SKM-1 treated with dmso at 0.1 percent for 144 hours (cell line): ENCODE measurements at regions not wholly inside any gene's neighbourhood (a gene's known extent, or its start where the extent isn't known, plus 50 kb on each side); places are given as distances from the start of the nearest gene placed in this dataset.
"Not testable (repeated sequence)": the region's sequence is repeated elsewhere in the genome, so short reads cannot be mapped to it uniquely, and the experiment has no call there.

Experiments
- DNase-seq: peaks from one replicate; lab custom pipeline; 2025; ENCODE audit not compliant: unreplicated experiment; lab: John Stamatoyannopoulos, UW

DNA sequence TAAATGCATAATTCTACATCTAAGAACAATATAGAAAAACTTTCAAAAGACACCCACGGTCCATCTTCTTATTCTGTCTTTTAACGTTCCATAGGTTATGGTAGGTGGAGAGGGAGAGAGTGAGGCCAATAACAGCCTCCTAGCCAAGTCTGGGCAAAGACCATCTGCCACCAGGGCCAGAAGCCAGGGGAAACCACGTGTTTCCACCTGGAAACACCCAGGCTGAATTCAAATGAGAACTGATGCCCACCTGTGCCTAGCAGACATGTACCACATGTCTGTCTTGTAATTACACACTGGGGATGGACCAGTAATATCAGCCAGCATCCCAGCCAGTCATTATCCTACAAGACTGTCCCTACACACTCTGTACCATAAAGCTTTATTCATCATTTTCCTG, 1573.1 kb downstream of the EFNB2 start:
- DNase-seq, result no peak

DNA sequence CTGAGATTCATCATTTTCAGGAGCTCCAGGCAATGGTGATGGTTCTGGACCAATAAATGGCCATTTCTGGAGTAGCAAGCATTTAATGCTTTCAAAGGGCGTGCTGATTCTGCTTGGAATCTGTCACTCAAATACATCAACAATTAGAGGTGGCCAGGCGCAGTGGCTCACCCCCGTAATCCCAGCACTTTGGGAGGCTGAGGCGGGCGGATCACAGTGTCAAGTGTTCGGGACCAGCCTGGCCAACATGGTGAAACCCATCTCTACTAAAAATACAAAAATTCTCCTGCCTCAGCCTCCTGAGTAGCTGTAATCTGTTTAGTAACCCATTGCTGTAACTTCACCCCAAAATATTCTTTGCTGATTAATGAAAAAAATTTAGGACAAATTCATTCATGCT, 1574.2 kb downstream of the EFNB2 start:
- no peak for DNase-seq

DNA sequence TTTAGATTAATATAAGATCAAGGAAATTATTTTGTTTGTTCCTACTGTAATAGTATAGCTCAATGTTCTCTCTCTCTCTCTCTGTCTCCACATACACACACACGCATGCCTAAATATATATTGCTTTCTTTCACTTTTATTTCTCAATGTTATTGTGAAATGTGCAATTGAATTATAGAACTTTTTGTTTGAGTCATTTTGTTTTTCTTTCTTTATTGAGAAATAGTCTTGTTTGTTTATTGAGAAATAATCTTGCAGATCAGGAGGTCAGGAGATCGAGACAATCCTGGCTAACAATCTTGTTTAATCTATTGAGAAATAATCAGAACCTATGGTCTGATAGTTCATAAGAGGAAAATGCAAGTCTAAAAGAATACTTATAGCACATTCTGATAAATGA, 1581.3 kb downstream of the EFNB2 start:
- DNase-seq, result no peak

DNA sequence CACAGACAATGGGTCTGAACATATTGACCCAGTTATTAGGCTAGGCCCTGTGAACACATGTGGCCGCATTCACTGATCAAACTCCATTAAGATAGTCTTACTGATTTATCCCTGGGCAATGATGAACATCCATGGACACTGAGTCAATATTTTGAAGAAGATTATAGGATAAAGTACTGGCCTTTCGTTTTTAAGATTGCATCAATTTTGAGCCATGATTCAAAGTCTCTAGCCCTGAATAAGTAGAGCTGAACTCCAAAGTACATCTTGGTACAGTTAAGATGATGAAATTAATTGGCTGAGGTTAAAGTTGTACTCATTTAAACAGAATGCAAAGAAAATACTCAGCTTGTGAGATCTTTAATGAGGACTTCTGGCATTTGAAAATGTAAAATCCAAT, 1581.9 kb downstream of the EFNB2 start:
- DNase-seq, result no peak

DNA sequence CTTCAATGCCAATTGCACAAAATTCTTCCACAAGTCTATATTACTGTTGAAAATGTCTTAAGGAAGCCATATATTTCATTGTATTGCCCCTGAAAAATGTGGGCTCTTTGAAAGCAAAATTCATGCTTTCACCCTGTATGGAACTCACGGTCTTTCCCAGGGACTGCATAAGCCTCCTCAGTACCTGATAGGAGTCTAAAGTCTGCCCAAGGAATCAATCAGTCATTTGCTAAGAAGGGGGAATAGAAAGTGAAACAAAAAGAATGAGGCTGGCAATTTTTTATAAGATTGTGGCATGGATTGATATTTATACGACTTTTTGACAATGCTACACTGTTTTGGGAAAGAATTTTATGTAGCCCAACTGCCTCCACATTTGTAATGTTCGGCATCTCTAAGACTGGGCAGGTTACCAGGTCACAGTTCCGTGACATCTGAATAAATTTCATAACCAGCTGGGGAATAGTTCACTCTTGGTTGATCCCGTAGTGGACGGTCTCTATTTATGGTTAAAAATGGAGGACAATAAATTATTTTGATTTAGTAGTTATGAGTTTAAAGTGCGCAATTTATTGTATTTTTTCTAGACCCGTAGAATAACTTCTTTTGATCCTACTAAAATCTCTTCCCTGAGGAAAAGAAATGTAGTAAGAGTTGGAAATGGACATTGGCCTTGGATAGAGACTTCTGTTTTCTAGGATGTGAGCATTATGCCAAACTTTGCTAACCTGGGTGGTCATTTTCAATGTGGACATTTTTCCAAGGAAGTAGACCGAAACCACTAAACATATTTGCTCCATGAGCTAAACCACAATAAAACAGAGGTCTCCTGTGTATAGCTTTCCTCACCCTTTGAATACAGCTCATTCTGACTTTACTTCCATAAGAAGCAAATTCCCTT, 1585.4 kb downstream of the EFNB2 start:
- DNase-seq, result no peak

DNA sequence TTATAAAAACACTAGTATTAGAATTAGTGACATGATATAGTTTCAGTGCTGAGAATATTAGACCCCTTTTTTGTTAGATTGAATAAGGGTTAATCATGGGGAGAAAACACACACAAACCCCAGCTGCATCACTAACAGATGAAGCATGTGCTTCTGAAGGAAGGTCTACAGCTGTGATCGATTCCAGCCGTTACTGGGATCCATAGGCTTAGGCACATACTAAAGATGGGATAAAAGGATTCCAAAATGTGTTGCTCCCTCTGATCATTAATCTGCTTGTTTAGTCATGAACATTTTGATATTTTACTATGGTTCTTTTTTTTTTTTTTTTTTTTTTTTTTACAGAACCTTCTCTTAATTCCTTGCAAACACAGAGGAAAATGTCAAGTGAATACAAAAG, 1591.3 kb downstream of the EFNB2 start:
- no peak for DNase-seq

DNA sequence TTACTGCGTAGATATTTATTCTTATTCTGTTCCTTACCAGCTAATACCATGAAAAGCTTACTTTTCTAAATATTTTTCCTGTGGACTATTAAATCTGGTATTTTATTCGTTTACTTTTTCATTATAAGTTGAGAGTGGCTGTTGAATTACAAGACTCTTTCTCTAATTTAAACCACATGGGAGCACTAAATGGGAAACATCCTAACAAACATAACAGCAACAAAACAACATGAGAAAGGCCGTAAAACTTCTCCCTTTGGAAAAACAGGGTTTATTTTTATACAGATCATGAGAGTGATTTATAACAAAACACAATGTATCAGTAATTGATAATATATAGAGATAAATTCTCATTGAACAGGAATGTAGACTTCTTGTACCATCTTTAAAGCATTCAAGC, 1592.1 kb downstream of the EFNB2 start:
- DNase-seq, result no peak

DNA sequence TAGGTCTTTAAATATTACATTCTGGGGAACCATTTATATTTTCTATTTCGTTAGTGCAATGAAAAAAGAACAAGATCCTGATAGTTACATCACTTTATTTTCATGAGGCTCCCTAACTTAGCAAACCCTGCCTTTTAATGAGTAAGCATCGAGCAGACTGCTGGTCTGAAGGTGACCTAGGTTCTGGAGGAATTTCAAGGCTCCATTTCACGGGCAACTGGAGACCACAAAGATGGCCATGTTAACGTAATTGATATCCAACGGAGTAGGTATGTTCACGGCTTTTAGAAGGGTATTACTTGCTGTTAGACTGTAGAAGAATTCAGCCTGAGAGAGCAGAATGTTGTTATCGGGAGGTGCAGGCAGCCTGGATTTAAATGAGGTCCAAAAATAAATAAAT, 1597.6 kb downstream of the EFNB2 start:
- DNase-seq, result no peak

DNA sequence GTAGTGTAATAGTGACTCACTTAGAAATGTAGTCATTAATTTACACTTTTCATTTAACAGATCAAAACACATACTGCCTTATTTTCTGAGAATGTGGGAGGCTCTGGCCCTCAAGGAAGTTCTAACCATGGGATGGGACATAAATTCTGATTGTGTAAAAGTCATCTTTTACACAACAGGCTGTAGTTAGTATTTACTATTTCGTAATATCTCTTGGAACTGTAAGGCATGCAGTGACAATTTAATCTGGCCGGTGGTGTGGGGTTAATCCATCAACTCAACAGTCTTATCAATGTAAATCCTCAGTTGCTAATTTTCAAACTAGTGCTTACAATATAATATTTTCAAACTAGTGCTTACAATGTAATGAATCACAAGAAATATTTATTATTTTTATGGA, 1599.2 kb downstream of the EFNB2 start:
- DNase-seq, result no peak

DNA sequence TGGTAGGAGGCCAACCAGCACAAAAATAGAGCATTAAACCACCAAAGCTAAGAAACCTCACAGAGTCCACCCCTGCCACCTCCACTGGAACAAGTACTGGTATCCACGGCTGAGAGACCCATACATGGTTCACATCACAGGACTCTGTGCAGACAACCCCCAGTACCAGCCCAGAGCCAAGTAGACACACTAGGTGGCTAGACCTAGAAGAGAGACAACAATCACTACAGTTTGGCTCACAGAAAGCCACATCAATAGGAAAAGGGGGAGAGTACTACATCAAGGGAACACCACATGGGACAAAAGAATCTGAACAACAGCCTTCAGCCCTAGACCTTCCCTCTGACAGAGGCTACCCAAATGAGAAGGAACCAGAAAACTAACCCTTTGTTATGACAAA, 1614.9 kb downstream of the EFNB2 start:
- not testable (repeated sequence) for DNase-seq

DNA sequence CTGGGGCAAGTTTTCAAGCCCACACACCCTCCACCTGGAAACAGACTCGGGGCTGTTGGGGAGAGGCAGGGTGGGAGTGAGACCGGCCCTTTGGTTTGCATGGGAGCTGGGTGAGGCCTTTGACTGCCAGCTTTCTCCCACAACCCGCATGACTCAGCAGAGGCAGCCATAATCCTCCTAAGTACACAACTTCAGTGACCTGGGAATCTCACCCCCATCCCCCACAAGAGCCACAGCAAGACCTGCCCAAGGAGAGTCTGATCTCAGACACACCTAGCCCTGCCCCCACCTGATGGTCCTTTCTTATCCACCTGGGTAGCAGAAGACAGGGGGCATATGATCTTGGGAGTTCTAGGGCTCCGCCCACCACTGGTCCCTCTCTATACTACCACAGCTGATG, 1615.4 kb downstream of the EFNB2 start:
- DNase-seq, result no peak

DNA sequence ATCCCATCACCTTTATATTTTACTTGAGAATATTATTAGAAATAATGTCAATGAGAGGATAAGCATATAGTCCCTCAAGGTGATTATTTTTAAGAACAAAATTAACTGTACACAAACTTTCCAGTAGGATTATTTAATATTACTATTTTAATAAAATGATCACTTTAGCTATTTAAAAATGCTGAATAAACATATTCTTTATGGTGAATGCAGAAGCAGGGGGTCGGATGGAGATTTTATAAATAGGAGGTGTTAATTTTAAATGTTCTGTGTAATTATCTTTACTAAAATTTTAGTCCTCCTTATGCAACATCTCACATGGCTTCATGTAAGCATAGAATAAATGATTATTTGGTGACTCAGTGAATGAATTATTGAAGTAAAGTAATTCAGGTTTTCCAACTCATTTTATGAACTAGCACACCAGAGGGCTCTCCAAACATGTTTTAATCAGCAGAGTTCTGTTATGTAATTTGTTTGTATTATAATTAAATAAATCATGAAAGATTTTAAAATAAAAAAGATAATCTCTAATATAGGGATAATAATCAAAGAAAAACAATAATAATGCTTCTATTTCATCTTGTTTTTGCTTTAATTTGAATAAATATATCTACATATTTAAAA, 1635.2 kb downstream of the EFNB2 start:
- DNase-seq, result no peak

DNA sequence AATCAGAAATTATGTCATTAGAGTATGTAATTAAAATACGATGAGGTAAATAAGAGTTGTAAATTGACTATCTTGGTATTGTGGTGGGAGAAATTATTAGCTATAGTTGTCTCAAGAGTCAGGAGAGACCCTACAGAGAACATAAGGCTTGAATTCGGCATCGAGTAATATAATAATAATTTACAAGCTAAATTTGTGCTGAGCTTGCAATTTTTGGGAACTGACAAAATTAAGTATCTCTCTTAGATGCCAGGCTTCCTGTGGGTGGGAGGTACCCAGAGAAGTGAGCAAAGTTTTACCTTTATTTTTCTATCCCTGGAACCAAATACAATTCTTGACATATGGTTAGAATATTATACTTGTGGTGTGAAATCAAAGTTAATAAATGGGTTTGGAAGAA, 1637.0 kb downstream of the EFNB2 start:
- no peak for DNase-seq

DNA sequence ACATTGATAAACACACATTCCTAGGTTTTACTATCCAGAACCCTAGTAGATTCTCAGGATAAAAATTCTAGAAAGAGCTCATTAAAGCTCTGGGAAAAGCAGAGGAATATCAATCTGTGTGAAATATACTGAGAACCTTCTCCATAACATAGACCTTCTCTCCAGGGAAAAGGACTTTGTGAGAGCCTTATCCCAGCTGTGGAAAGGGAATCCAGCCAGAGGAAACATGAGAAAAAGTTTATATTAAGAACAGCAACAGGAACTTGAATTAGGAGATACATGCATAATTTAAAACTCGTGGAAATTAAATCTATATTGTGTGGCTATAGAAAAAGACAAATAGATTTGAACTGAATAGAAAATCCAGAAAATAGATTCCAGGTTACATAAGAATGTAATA, 1639.9 kb downstream of the EFNB2 start:
- DNase-seq, result no peak

DNA sequence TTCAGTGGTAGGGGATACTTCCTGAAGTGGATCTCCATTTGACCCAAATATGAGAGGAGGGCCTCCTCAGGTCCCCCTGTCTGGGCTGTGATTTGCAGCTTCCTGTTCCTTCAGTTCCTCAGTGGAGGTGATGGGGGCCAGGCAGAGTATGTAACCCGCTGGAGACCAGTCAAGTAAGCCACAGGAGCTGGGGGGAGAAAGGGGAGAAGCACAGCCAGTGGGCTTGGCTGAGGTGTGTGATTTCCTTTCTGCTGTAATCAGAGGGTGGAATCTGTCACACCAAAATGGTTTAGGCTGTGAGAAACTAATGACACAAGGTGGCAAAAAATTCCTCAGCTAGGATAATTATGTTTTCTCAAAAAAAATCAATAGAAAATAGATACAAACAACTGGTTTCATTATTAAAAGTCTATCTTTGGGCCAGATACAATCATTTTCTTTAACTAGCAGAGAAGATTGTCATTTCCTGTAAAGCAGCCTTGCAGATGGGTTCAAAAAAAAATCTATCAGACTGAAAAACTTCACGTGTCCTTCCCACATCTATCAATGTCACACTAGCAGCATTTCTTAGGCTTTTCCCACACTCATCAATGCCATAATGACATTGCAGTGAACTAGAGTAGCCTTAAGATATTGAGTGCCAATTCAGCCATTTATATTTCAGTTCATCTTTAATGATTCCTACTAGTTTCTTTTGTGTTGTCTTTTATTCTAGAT, 1660.3 kb downstream of the EFNB2 start:
- no peak for DNase-seq

DNA sequence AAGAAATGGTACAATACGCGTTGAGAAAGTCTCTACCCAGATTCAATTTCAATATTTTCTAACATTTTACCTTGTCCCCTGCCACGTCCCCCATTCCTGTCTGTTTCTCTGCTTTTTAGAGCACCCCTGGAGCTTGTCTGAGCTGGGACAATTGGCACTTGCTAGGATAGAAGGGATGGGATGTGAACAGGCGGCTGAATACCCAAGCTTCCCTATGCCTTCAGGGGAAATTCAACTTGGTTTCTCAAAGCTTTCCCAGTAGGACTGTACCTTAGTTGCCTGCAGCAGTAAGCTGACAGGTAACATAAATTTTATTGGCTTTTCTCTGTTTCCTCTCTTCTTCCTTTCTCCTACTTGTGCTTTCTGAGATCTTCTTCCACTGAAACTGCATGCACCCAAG, 1663.3 kb downstream of the EFNB2 start:
- DNase-seq, result no peak

DNA sequence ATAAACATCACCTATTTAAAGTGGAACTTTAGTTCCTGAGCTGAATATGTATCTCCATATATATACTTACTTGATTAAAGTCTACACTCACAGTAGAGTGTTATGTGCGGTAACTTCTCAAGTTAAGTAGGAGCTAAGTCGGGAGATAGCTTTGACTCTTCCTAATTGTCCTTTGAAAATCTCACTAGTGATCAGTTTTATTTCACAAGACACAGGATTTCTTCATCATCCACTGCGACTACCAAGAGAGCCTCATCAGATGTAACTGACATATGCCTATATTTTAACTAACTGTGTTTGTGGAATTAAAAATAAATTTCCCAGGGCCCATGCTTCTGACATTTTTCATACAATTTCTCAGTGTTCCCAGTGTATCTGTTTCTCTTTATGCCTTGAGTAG, 1664.0 kb downstream of the EFNB2 start:
- peak; percentile 17 for DNase-seq

DNA sequence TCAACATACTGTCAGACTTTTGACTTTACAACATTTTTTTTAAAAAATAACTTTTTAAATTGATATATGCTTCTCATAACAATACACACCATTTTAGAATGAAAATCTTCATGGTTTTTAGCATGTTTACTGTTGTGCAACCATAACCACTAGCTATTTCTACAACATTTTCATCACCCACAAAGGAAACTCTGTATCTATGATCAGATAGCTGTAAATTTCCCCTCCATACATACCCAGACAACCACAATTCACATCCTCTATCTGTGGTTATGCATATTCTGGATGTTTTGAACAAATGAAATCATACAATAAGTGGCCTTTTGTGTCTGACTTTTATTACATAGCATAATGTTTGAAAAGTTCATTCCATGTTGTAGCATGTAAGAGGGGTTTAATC, 1666.0 kb downstream of the EFNB2 start:
- peak; percentile 81 for DNase-seq

DNA sequence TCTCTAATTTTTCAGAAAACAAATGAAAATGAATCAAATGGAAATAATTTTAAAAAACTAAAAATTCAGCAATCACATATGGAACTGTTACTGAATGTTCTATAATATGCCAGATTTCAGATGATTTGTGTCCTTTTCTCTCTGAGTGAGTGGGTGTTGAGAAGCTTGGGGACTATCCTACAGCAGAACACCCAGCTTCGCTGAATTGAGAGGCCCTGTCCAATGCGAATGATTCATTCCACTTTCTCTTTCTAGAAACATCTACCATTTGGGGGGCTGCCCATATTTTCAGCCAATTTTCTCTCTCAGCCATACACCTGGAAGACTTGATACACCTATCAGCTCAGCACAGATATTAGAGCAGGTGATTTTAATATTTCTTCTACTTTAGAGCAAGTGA, 1666.7 kb downstream of the EFNB2 start:
- no peak for DNase-seq

DNA sequence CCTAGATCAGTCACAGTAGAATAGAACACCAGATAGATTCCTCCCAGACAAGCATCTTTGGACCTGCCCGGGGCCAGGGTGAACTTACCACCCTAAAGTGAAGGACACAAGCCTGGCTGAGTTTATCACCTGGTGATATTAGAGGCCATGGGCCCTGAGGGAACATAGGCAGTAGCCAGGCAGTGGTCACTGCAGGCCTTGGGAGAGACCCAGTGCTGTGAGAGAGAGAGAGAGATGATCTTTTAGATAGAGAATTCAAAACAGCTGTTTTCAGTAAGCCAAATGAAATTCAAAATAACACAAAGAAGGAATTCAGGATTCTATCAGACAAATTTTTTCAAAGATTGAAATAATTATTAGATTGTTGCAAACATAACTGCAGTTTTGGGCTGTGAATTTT, 1679.9 kb downstream of the EFNB2 start:
- DNase-seq, result no peak

DNA sequence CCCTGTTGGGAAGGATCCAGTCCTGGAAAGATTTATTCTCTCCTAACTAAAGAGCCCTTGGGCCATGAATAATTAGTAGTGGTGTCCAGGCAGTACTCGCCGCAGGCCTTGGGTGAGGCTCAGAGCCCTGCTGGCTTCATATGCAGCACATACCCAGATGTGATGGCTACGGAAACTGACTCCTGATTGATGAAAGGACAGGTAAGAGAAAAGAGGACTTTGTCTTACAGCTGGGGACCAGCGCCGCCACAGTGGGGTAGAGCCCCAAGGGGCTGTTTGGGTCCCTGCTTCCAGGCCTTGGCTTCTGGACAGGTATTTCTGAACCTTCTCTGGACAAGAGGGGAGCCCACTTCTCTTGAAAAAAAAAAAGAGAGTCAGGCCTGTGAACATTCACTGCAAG, 1680.8 kb downstream of the EFNB2 start:
- DNase-seq, result no peak

DNA sequence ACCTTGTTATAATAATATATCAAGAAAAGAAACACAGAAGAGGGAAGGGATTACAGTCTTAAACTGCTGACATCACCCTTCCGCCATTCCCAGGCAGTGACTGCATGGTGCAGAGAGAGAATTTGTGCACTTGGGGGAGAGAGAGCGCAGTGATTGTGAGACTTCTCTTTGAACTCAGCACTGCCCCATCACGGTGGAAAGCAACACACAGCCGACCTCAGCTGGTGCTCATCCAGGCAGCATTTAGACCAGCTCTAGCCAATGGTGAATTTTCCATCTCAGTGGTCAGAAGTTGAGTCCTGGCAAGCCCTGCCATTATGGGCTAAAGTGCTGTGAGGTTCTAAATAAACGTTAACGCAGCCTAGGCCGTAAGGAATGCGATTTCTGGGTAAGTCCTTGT, 1681.5 kb downstream of the EFNB2 start:
- DNase-seq, result no peak
